Fibroblast of villous mesenchyme (primary cell): ENCODE measurements at regions not wholly inside any gene's neighbourhood (a gene's known extent, or its start where the extent isn't known, plus 50 kb on each side); places are given as distances from the start of the nearest gene placed in this dataset. TPM values are rescaled to one million over a fixed set of nuclear protein-coding genes. Genes with fewer than 3 reads are reported as not detected.
"Not testable (repeated sequence)": the region's sequence is repeated elsewhere in the genome, so short reads cannot be mapped to it uniquely, and the experiment has no call there.

Experiments
- DNase-seq: peaks from one replicate; pipeline ENCODE4 v3.0.0-alpha.2; 2010; ENCODE audit warnings: low read depth
- H3K4me3 ChIP-seq: 2 replicates; pipeline ENCODE4 v1.5.1; 2011; ENCODE audit warnings: low read depth, mild to moderate bottlenecking, low read length
- small RNA-seq: library from RNA; depleted of rRNA; stranded (forward); fragments of <200 nt; gene quantifications from one replicate; pipeline ENCODE3, GENCODE V24; 2012

- H3K4me3 ChIP-seq, DNase-seq: not testable (repeated sequence)
These were observed 155.4 kb downstream of the OR4F15 start for GRCh38 chr15:101967364-101967763.

GRCh38 chr15:101970605-101971004, 158.6 kb downstream of the OR4F15 start:
- not testable (repeated sequence) for DNase-seq, H3K4me3 ChIP-seq

GRCh38 chr15:101977281-101977680, 165.3 kb downstream of the OR4F15 start:
- DNase-seq, H3K4me3 ChIP-seq: not testable (repeated sequence)

GRCh38 chr15:101980206-101980910, 168.4 kb downstream of the OR4F15 start:
- peak; percentile 23 for DNase-seq
- H3K4me3 ChIP-seq: peak overlapping the region; percentile 72

Small RNA genes in the stretch of these regions (small RNA-seq; reads per million reads assigned to genes)
- gene AC140725.2 (not detected), gene MIR6859-3 (not detected)
